GM23338 (cell line): ENCODE measurements at regions not wholly inside any gene's neighbourhood (a gene's known extent, or its start where the extent isn't known, plus 50 kb on each side); places are given as distances from the start of the nearest gene placed in this dataset.

ENCODE experiments used
- ATAC-seq: fragments of 200-7000 bp; cut with Tn5 transposase; 3 replicates; pipeline ENCODE4 v1.9.1; 2020
- DNase-seq: peaks from one replicate; pipeline ENCODE4 v3.0.0-alpha.2; 2015; ENCODE audit warnings: low spot score
- H2AFZ ChIP-seq: fragments of 200-600 bp; sonication (generic); 2 replicates; pipeline ENCODE4 v1.8.0; 2016; ENCODE audit warnings: antibody characterized with exemption, mild to moderate bottlenecking, moderate library complexity
- H3F3A ChIP-seq: fragments of 200-600 bp; sonication (generic); replicated peaks from 2 replicates; pipeline ENCODE4 v1.8.0; 2017; ENCODE audit warnings: antibody characterized with exemption, mixed run types, low read depth
- H3K27ac ChIP-seq: fragments of 200-600 bp; sonication (generic); 2 replicates; pipeline ENCODE4 v1.6.1; 2016; ENCODE audit warnings: low read depth
- H3K27me3 ChIP-seq: fragments of 200-600 bp; sonication (generic); 2 replicates; pipeline ENCODE4 v1.8.0; 2016; ENCODE audit warnings: mild to moderate bottlenecking, mixed run types, moderate library complexity; ENCODE audit not compliant: insufficient read depth
- H3K36me3 ChIP-seq: fragments of 200-600 bp; sonication (generic); 2 replicates; pipeline ENCODE4 v1.8.0; 2016; ENCODE audit warnings: mild to moderate bottlenecking; ENCODE audit not compliant: insufficient read depth
- H3K4me1 ChIP-seq: fragments of 200-600 bp; sonication (generic); 2 replicates; pipeline ENCODE4 v1.8.0; 2016; ENCODE audit warnings: mild to moderate bottlenecking, moderate library complexity; ENCODE audit not compliant: insufficient read depth
- H3K4me2 ChIP-seq: fragments of 200-600 bp; sonication (generic); 2 replicates; pipeline ENCODE4 v1.7.1; 2017; ENCODE audit warnings: mixed run types
- H3K4me3 ChIP-seq: fragments of 200-600 bp; sonication (generic); 2 replicates; pipeline ENCODE4 v1.6.1; 2016; ENCODE audit warnings: mixed run types
- H3K79me2 ChIP-seq: fragments of 200-600 bp; sonication (generic); replicated peaks from 2 replicates; pipeline ENCODE4 v1.8.0; 2017; ENCODE audit warnings: mild to moderate bottlenecking; ENCODE audit not compliant: insufficient read depth
- H3K9me2 ChIP-seq: fragments of 200-600 bp; sonication (generic); 2 replicates; pipeline ENCODE4 v1.8.0; 2017; ENCODE audit not compliant: insufficient read depth
- H4K20me1 ChIP-seq: fragments of 200-600 bp; sonication (generic); replicated peaks from 2 replicates; pipeline ENCODE4 v1.8.0; 2017; ENCODE audit warnings: mild to moderate bottlenecking; ENCODE audit not compliant: insufficient read depth
- H3K27ac Mint-ChIP-seq: 2 replicates; pipeline ENCODE4 v1.8.0; 2020; ENCODE audit warnings: inconsistent platforms, mild to moderate bottlenecking, moderate library complexity, mixed read lengths
- H3K27me3 Mint-ChIP-seq: 3 replicates; pipeline ENCODE4 v1.8.0; 2022; ENCODE audit warnings: low read depth, mild to moderate bottlenecking, moderate library complexity, mixed read lengths, inconsistent platforms; ENCODE audit not compliant: insufficient read depth, poor library complexity
- H3K36me3 Mint-ChIP-seq: 3 replicates; pipeline ENCODE4 v1.8.0; 2021; ENCODE audit warnings: low read depth, mild to moderate bottlenecking, inconsistent platforms, moderate library complexity, mixed read lengths
- H3K4me1 Mint-ChIP-seq: 3 replicates; pipeline ENCODE4 v1.8.0; 2020; ENCODE audit warnings: mild to moderate bottlenecking, inconsistent platforms, mixed read lengths
- H3K4me3 Mint-ChIP-seq: 3 replicates; pipeline ENCODE4 v1.8.0; 2021; ENCODE audit warnings: moderate library complexity, mild to moderate bottlenecking, inconsistent platforms, mixed read lengths
- H3K9me3 Mint-ChIP-seq: 3 replicates; pipeline ENCODE4 v1.8.0; 2020; ENCODE audit warnings: moderate library complexity, mild to moderate bottlenecking, inconsistent platforms, mixed read lengths
- CTCF ChIP-seq, 2 experiments: fragments of 200-600 bp in 1 of 2; sonication (generic) in 1 of 2; conservative IDR thresholded peaks; 2 replicates each; pipeline versions ENCODE4 v1.5.1 to v1.6.1; 2016 to 2017; ENCODE audit warnings: antibody characterized with exemption in 2 of 2, low read depth in 2 of 2, mild to moderate bottlenecking in 2 of 2, moderate library complexity in 1 of 2
- EZH2 ChIP-seq: fragments of 200-600 bp; sonication (generic); IDR thresholded peaks from one replicate; pipeline ENCODE4 v1.8.0; 2017; ENCODE audit warnings: antibody characterized with exemption, mild to moderate bottlenecking, low read depth; ENCODE audit not compliant: unreplicated experiment
- REST ChIP-seq: IDR thresholded peaks from one replicate; pipeline ENCODE4 v1.6.1; 2018; ENCODE audit warnings: antibody characterized with exemption; ENCODE audit not compliant: unreplicated experiment

GRCh38 chr11:134821422-134821821 is 409.4 kb upstream of the B3GAT1 start (continued):
- TF ChIP-seq REST: no peak

- Histone ChIP-seq H2AFZ (peak overlapping the region; percentile 92), H3K27ac (no peak overlapping the region), H3K4me1 (0 out of 2 replicates have a peak, but pooled peaks cover 3% of the 10 kb centered on the region), H3K27me3 (no peaks in the 10 kb centered on the region), H3K79me2 (no peaks in the 10 kb centered on the region), H3K4me3 (no peak overlapping the region), H3K4me2 (no peak overlapping the region), H3F3A (no peaks in the 10 kb centered on the region), H3K9me2 (no peaks in the 10 kb centered on the region), H4K20me1 (no peaks in the 10 kb centered on the region), H3K36me3 (no peaks in the 10 kb centered on the region)
- peak; percentile 67 for DNase-seq
- no peaks in the 10 kb centered on the region for H3K36me3 Mint-ChIP-seq
- no peaks in the 10 kb centered on the region for H3K9me3 Mint-ChIP-seq
- TF ChIP-seq CTCF (conservative IDR thresholded peaks at IDR 0.05; ENCODE audit: low read depth in 2 of 2) (peak; percentile 66 to 78), REST (no peak)
- ATAC-seq: peak; percentile 95
- H3K4me1 Mint-ChIP-seq: peaks cover 15% of the 10 kb centered on the region
- H3K27me3 Mint-ChIP-seq: peaks cover 4% of the 10 kb centered on the region
- H3K27ac Mint-ChIP-seq: no peak overlapping the region
- no peak overlapping the region for H3K4me3 Mint-ChIP-seq
Measured at GRCh38 chr11:134819041-134819440, 407.0 kb upstream of the B3GAT1 start.

- Histone ChIP-seq H3K27me3 (no peaks in the 10 kb centered on the region), H3K4me1 (0 out of 2 replicates have a peak, but pooled peaks cover 3% of the 10 kb centered on the region), H3K27ac (no peak overlapping the region), H4K20me1 (no peaks in the 10 kb centered on the region), H3K4me3 (no peak overlapping the region), H3K9me2 (no peaks in the 10 kb centered on the region), H3K4me2 (no peak overlapping the region), H2AFZ (no peak overlapping the region), H3K79me2 (no peaks in the 10 kb centered on the region), H3F3A (no peaks in the 10 kb centered on the region), H3K36me3 (no peaks in the 10 kb centered on the region)
- no peaks in the 10 kb centered on the region for H3K9me3 Mint-ChIP-seq
- ATAC-seq: peak; percentile 75
- H3K27me3 Mint-ChIP-seq: peaks cover 2% of the 10 kb centered on the region
- H3K27ac Mint-ChIP-seq: no peak overlapping the region
- peaks cover 15% of the 10 kb centered on the region for H3K4me1 Mint-ChIP-seq
- no peak overlapping the region for H3K4me3 Mint-ChIP-seq
- no peaks in the 10 kb centered on the region for H3K36me3 Mint-ChIP-seq
- peak; percentile 42 for DNase-seq
- TF ChIP-seq EZH2: no peak
Measured at GRCh38 chr11:134818516-134818915, 406.5 kb upstream of the B3GAT1 start.
